HEK293 (cell line): ENCODE measurements at regions not wholly inside any gene's neighbourhood (a gene's known extent, or its start where the extent isn't known, plus 50 kb on each side); places are given as distances from the start of the nearest gene placed in this dataset.

ENCODE experiments used
- CTCF ChIP-seq: fragments of 450-650 bp; formaldehyde crosslinking; IDR thresholded peaks from 2 replicates; pipeline ENCODE4 v1.5.1; 2016; ENCODE audit warnings: missing biosample characterization, missing genetic modification characterization
- PBX3 ChIP-seq: sonication (generic); formaldehyde crosslinking; IDR thresholded peaks from 2 replicates; pipeline ENCODE4 v1.8.1; 2022; ENCODE audit warnings: mild to moderate bottlenecking, moderate library complexity, missing genetic modification reagents
- REST ChIP-seq: fragments of 450-650 bp; formaldehyde crosslinking; IDR thresholded peaks from 2 replicates; pipeline ENCODE4 v1.5.1; 2016; ENCODE audit warnings: missing biosample characterization, missing genetic modification characterization
- YY1 ChIP-seq: fragments of 450-650 bp; formaldehyde crosslinking; IDR thresholded peaks from 2 replicates; pipeline ENCODE4 v1.5.1; 2018; ENCODE audit warnings: missing biosample characterization, missing genetic modification characterization
- ZBTB17 ChIP-seq: fragments of 450-650 bp; formaldehyde crosslinking; IDR thresholded peaks from 2 replicates; pipeline ENCODE4 v1.5.1; 2016; ENCODE audit warnings: missing biosample characterization, missing genetic modification characterization
- ZFP37 ChIP-seq: fragments of 450-650 bp; formaldehyde crosslinking; IDR thresholded peaks from 2 replicates; pipeline ENCODE4 v1.5.1; 2016; ENCODE audit warnings: missing biosample characterization, missing genetic modification characterization
- ZNF121 ChIP-seq: fragments of 450-650 bp; formaldehyde crosslinking; IDR thresholded peaks from 2 replicates; pipeline ENCODE4 v1.5.1; 2016; ENCODE audit warnings: missing biosample characterization, missing genetic modification characterization
- ZNF292 ChIP-seq: fragments of 450-650 bp; formaldehyde crosslinking; IDR thresholded peaks from 2 replicates; pipeline ENCODE4 v1.5.1; 2016; ENCODE audit warnings: low read depth, missing biosample characterization, missing genetic modification characterization, borderline replicate concordance
- ZNF37A ChIP-seq: fragments of 450-650 bp; IDR thresholded peaks from 2 replicates; pipeline ENCODE4 v1.5.1; 2018; ENCODE audit warnings: missing biosample characterization, missing genetic modification characterization
- ZNF518A ChIP-seq: fragments of 450-650 bp; formaldehyde crosslinking; conservative IDR thresholded peaks from 2 replicates; pipeline ENCODE4 v1.5.1; 2016; ENCODE audit warnings: low read depth, missing biosample characterization, missing genetic modification characterization
- ZNF596 ChIP-seq: fragments of 450-650 bp; IDR thresholded peaks from 2 replicates; pipeline ENCODE4 v1.5.0; 2018; ENCODE audit warnings: missing biosample characterization, mild to moderate bottlenecking, missing genetic modification characterization, moderate library complexity
- ZNF645 ChIP-seq: fragments of 450-650 bp; formaldehyde crosslinking; IDR thresholded peaks from 2 replicates; pipeline ENCODE4; 2016; ENCODE audit warnings: missing biosample characterization, missing genetic modification characterization
- ZNF792 ChIP-seq: fragments of 450-650 bp; formaldehyde crosslinking; IDR thresholded peaks from 2 replicates; pipeline ENCODE4 v1.5.1; 2016; ENCODE audit warnings: missing biosample characterization, missing genetic modification characterization
- ZSCAN18 ChIP-seq: fragments of 450-650 bp; formaldehyde crosslinking; IDR thresholded peaks from 2 replicates; pipeline ENCODE4 v1.5.1; 2016; ENCODE audit warnings: missing biosample characterization, missing genetic modification characterization

- no peak for TF ChIP-seq CTCF (tag by site-specific recombination)
- TF ChIP-seq ZNF596 (tag by site-specific recombination): no peak
- TF ChIP-seq ZNF37A (tag by site-specific recombination): no peak
- TF ChIP-seq ZNF292 (tag by site-specific recombination): no peak
- TF ChIP-seq ZNF645: no peak
- no peak for TF ChIP-seq ZNF792 (tag by site-specific recombination)
- TF ChIP-seq ZNF518A (tag by site-specific recombination): no peak
- TF ChIP-seq YY1: no peak
- TF ChIP-seq ZSCAN18 (tag by site-specific recombination): no peak
- no peak for TF ChIP-seq ZFP37 (tag by site-specific recombination)
- TF ChIP-seq REST (tag by site-specific recombination): no peak
- TF ChIP-seq ZBTB17 (tag by site-specific recombination): no peak
- no peak for TF ChIP-seq ZNF121 (tag by site-specific recombination)
- no peak for TF ChIP-seq PBX3 (CRISPR knock-in tag)
These were observed 381.1 kb downstream of the FLRT2 start for GRCh38 chr14:85911044-85911443.
